Type B pancreatic cell (in vitro differentiated cells): ENCODE measurements at regions not wholly inside any gene's neighbourhood (a gene's known extent, or its start where the extent isn't known, plus 50 kb on each side); places are given as distances from the start of the nearest gene placed in this dataset.

Experiments
- DNase-seq: peaks from one replicate; pipeline ENCODE4 v3.0.0; 2021; ENCODE audit warnings: mixed read lengths; ENCODE audit not compliant: unreplicated experiment; ENCODE audit errors: extremely low spot score
- H3K27ac Mint-ChIP-seq: 2 replicates; pipeline ENCODE4 v1.8.0; 2021; ENCODE audit warnings: mild to moderate bottlenecking, mixed read lengths
- H3K27me3 Mint-ChIP-seq: 2 replicates; pipeline ENCODE4 v1.8.0; 2021; ENCODE audit warnings: mixed read lengths
- H3K36me3 Mint-ChIP-seq: 2 replicates; pipeline ENCODE4 v1.8.0; 2021; ENCODE audit warnings: mixed read lengths
- H3K4me1 Mint-ChIP-seq: one replicate; pipeline ENCODE4 v1.8.0; 2021; ENCODE audit warnings: mixed read lengths; ENCODE audit not compliant: unreplicated experiment
- H3K4me3 Mint-ChIP-seq: 2 replicates; pipeline ENCODE4 v1.8.0; 2021; ENCODE audit warnings: mild to moderate bottlenecking, mixed read lengths
- H3K9me3 Mint-ChIP-seq: 2 replicates; pipeline ENCODE4 v1.8.0; 2021; ENCODE audit warnings: mixed read lengths
- TF ChIP-seq, protein P1 (sequence below): fragments of 200-600 bp; sonication (generic); conservative IDR thresholded peaks from 2 replicates; pipeline ENCODE4 v1.5.0; 2021; ENCODE audit warnings: antibody characterized with exemption, mild to moderate bottlenecking

DNA sequence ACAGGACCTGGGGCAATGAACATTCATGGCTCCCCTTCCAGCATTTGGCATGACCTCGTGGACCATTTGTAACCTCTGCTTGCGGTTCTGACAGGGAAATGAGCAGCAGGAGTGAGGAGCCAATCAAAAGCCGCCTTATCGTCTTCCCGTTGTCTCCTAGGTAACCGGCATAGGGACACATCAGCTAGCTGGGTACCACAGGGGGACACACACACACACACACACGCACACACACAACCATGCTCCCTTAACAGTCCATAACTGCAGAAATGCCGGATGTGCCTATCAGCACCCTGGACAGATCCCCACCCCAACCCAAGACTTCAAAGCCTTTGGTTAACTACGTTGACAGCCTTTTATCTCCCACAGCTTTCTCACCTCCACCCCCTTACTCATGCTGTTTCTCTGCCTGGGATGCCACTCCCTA is 53.4 kb upstream of the CCDC174 start:
- no peaks in the 10 kb centered on the region for H3K36me3 Mint-ChIP-seq
- DNase-seq, result no peak
- no peak overlapping the region for H3K4me3 Mint-ChIP-seq
- H3K4me1 Mint-ChIP-seq, result peaks cover 5% of the 10 kb centered on the region
- TF ChIP-seq, protein P1, sequence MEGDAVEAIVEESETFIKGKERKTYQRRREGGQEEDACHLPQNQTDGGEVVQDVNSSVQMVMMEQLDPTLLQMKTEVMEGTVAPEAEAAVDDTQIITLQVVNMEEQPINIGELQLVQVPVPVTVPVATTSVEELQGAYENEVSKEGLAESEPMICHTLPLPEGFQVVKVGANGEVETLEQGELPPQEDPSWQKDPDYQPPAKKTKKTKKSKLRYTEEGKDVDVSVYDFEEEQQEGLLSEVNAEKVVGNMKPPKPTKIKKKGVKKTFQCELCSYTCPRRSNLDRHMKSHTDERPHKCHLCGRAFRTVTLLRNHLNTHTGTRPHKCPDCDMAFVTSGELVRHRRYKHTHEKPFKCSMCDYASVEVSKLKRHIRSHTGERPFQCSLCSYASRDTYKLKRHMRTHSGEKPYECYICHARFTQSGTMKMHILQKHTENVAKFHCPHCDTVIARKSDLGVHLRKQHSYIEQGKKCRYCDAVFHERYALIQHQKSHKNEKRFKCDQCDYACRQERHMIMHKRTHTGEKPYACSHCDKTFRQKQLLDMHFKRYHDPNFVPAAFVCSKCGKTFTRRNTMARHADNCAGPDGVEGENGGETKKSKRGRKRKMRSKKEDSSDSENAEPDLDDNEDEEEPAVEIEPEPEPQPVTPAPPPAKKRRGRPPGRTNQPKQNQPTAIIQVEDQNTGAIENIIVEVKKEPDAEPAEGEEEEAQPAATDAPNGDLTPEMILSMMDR, result no peak
- no peak overlapping the region for H3K27ac Mint-ChIP-seq
- peaks cover 65% of the 10 kb centered on the region for H3K27me3 Mint-ChIP-seq
- peaks cover 11% of the 10 kb centered on the region for H3K9me3 Mint-ChIP-seq

- peaks cover 15% of the 10 kb centered on the region for H3K9me3 Mint-ChIP-seq
- H3K36me3 Mint-ChIP-seq, result no peaks in the 10 kb centered on the region
- TF ChIP-seq, protein P1, result no peak
- no peak for DNase-seq
- no peak overlapping the region for H3K27ac Mint-ChIP-seq
- no peak overlapping the region for H3K4me3 Mint-ChIP-seq
- peaks cover 73% of the 10 kb centered on the region for H3K27me3 Mint-ChIP-seq
- H3K4me1 Mint-ChIP-seq, result peaks cover 5% of the 10 kb centered on the region
Measured at GRCh38 chr3:14599488-14599887, 52.1 kb upstream of the CCDC174 start.

DNA sequence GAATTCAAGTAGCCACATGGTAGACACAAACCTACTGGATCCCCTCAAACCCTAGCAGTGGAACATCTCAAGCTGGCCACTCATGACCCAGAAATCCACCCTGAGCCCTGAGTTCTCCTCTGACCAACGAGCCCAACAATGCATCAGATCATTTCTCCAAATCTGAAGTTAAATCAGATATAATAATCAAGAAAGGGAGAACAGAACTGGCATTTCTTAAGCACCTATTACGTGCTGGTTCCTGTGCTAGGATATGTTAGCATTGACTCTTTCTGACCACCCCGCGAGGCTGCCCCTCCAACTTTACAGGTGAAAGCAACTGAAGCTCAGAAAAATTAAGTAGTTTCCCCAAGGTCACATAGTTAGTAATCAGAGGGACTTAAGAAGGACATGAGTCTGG is 51.5 kb upstream of the CCDC174 start:
- TF ChIP-seq, protein P1, result no peak
- no peak for DNase-seq
- H3K4me1 Mint-ChIP-seq, result peaks cover 5% of the 10 kb centered on the region
- peaks cover 79% of the 10 kb centered on the region for H3K27me3 Mint-ChIP-seq
- no peaks in the 10 kb centered on the region for H3K36me3 Mint-ChIP-seq
- no peak overlapping the region for H3K4me3 Mint-ChIP-seq
- H3K9me3 Mint-ChIP-seq, result peaks cover 15% of the 10 kb centered on the region
- no peak overlapping the region for H3K27ac Mint-ChIP-seq

DNA sequence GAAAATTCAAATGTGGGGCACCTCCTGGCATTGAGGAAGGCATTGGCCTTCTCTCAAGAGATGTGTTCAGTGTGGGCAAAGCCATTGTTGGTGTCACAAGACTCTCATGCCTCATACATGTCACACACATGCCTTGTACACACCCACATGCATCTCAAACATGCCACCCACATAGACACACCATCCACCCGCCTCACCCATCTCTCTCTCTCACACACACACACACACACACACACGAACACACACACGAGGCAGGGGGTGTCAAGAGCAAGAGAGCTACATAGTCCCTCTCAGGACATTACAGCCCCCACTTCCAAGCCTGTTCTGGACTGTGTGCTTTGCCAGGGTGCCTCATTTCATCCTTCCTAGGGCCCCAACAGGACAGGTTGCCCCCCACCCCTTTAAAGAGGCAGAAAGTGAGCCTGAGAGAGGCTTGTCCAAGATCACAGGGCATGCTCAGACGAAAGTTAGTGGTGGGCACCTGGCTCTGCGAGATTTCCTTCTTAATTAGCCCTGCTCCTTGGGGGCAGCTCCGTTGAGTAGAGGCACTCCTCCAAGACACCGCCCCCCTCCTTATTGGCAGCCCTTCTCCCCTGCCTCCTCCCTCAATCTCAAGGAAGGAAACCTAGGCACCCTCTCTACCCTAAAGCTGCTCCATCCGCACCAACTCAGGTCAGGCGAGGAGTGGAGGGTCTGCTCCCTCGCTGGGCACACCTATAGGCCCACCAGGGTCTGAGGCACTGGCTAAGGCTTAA is 50.5 kb upstream of the CCDC174 start:
- no peak overlapping the region for H3K27ac Mint-ChIP-seq
- peaks cover 15% of the 10 kb centered on the region for H3K9me3 Mint-ChIP-seq
- TF ChIP-seq, protein P1, result no peak
- peaks cover 84% of the 10 kb centered on the region for H3K27me3 Mint-ChIP-seq
- no peak for DNase-seq
- peaks cover 5% of the 10 kb centered on the region for H3K4me1 Mint-ChIP-seq
- H3K36me3 Mint-ChIP-seq, result no peaks in the 10 kb centered on the region
- peak overlapping the region; percentile 67 for H3K4me3 Mint-ChIP-seq

DNA sequence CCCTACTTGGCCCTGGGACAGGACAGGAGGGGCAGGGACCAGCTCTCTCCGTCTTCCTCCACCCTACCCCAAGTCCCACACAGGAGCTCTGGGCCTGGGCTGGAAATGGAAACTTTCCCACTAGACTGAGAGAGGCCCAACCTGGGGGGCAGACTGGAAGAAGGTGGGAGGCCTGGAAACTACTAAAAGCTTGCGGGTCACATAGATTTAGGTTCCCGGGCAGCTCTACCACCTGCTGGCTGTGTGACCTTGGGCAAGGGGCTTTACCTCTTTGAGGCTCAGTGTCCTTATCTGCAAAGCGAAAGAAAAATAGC is 49.9 kb upstream of the CCDC174 start:
- H3K27ac Mint-ChIP-seq, result no peak overlapping the region
- peak overlapping the region; percentile 67 for H3K4me3 Mint-ChIP-seq
- TF ChIP-seq, protein P1, result no peak
- H3K36me3 Mint-ChIP-seq, result no peaks in the 10 kb centered on the region
- H3K9me3 Mint-ChIP-seq, result peaks cover 15% of the 10 kb centered on the region
- no peak for DNase-seq
- H3K27me3 Mint-ChIP-seq, result peaks cover 84% of the 10 kb centered on the region
- peaks cover 5% of the 10 kb centered on the region for H3K4me1 Mint-ChIP-seq
